Nephron progenitor cell (in vitro differentiated cells): ENCODE measurements at regions not wholly inside any gene's neighbourhood (a gene's known extent, or its start where the extent isn't known, plus 50 kb on each side); places are given as distances from the start of the nearest gene placed in this dataset.

Experiments used
- DNase-seq: peaks from one replicate; pipeline ENCODE4 v3.0.0; 2021
- H3K27ac Mint-ChIP-seq: 2 replicates; pipeline ENCODE4 v1.8.0; 2021; ENCODE audit warnings: mild to moderate bottlenecking, moderate library complexity, mixed read lengths
- H3K27me3 Mint-ChIP-seq: 2 replicates; pipeline ENCODE4 v1.8.0; 2021; ENCODE audit warnings: mild to moderate bottlenecking, low read depth, mixed read lengths; ENCODE audit not compliant: poor library complexity
- H3K36me3 Mint-ChIP-seq: 2 replicates; pipeline ENCODE4 v1.8.0; 2021; ENCODE audit warnings: low read depth, mixed read lengths
- H3K4me1 Mint-ChIP-seq: 2 replicates; pipeline ENCODE4 v1.8.0; 2021; ENCODE audit warnings: mixed read lengths
- H3K4me3 Mint-ChIP-seq: 2 replicates; pipeline ENCODE4 v1.8.0; 2021; ENCODE audit warnings: mild to moderate bottlenecking, moderate library complexity, mixed read lengths
- H3K9me3 Mint-ChIP-seq: 2 replicates; pipeline ENCODE4 v1.8.0; 2021; ENCODE audit warnings: mild to moderate bottlenecking, moderate library complexity, mixed read lengths
- CTCF ChIP-seq: fragments of 200-600 bp; sonication (generic); IDR thresholded peaks from 2 replicates; pipeline ENCODE4 v1.5.0; 2021; ENCODE audit warnings: antibody characterized with exemption

DNA sequence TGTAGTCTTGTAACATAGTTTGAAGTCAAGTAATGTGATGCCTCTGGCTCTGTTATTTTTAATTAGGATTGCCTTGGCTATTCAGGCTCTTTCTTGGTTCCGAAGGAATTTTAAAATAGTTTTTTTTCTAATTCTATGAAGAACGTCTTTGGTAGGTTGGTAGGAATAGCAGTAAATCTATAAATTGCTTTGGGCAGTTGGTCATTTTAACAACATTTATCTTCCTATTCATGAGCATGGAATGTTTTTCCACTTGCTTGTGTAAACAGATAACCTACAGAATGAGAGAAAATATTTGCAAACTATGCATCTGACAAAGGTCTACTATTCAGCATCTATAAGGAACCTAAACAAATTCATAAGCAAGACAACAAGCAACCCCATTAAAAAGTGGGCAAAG is 173.2 kb upstream of the TRPC7 start:
- H3K4me3 Mint-ChIP-seq, result no peak overlapping the region
- no peaks in the 10 kb centered on the region for H3K4me1 Mint-ChIP-seq
- no peak for DNase-seq
- H3K27ac Mint-ChIP-seq, result no peak overlapping the region
- no peaks in the 10 kb centered on the region for H3K9me3 Mint-ChIP-seq
- H3K36me3 Mint-ChIP-seq, result no peaks in the 10 kb centered on the region
- TF ChIP-seq CTCF, result no peak
- no peaks in the 10 kb centered on the region for H3K27me3 Mint-ChIP-seq

DNA sequence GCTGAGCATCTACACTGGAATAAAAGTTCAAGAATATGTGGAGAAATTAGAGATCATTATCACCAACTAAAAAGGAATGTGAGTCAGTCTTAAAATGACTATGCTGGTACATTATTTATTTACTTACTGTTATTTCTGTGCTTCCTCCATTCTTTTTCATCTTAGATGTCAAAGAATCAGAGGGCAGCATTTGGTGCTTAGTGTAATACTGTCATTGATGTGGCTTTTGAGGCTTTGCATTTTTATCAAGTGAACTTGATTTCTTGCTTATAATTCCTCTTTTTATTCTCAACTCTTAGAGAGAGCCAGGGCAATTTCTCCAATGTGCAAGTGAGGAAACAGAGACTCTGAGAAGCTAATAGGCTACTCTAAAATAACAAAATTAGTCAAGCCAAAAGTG is 163.7 kb upstream of the TRPC7 start:
- no peaks in the 10 kb centered on the region for H3K27me3 Mint-ChIP-seq
- DNase-seq, result no peak

DNA sequence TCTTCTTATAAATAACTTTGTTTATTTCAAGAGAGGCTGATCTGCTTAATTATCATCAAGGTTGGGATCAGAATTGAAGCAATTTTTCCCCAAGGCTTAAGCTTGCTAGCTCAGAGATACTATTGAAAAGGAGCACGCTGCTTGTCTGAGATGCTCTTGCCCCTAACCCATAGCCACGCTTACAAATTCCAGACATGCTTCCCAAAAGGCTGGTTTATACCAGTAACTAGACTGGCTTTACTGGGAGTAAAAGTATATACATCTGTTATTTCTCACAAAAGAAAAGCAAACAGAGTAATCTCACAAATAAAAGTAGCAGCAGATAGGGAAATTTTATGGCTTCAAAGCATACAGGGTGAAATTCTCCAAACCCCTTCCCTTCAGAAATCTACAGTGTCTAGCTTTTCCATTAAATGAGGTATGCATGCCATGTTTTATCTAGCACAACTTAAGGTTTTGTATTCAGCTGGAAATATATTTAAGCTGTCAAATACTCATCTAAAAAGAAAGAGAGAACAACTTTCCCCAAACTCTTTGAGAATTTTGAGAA is 163.2 kb upstream of the TRPC7 start:
- H3K27me3 Mint-ChIP-seq, result peaks cover 3% of the 10 kb centered on the region
- H3K36me3 Mint-ChIP-seq, result no peaks in the 10 kb centered on the region
- no peak overlapping the region for H3K27ac Mint-ChIP-seq
- H3K4me1 Mint-ChIP-seq, result no peaks in the 10 kb centered on the region
- no peak overlapping the region for H3K4me3 Mint-ChIP-seq
- TF ChIP-seq CTCF, result no peak
- H3K9me3 Mint-ChIP-seq, result no peaks in the 10 kb centered on the region
- no peak for DNase-seq

More for the DNA sequence above, 163.7 kb upstream of the TRPC7 start:
- TF ChIP-seq CTCF, result no peak
- no peak overlapping the region for H3K4me3 Mint-ChIP-seq
- no peaks in the 10 kb centered on the region for H3K4me1 Mint-ChIP-seq
- H3K27ac Mint-ChIP-seq, result no peak overlapping the region
- H3K9me3 Mint-ChIP-seq, result no peaks in the 10 kb centered on the region
- H3K36me3 Mint-ChIP-seq, result no peaks in the 10 kb centered on the region

DNA sequence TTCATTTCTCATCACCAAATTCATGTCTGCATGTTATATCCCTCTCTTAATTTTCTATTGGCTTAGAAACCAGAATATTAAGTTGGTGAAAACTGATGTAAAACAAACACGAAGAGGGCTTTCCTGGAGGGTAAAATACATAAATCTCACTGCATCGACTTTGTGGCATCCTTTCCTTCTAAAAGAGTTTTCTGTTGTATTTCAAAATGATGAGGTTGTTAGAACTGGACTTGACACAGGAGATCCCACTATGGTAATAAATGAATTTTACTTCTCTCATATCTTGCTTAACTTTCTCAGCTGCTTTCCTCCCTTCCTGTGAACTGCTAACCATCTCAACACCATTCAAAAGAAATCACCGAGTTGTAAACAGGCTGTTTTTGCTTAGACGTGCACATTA is 162.0 kb upstream of the TRPC7 start:
- DNase-seq, result no peak
- Mint-ChIP-seq H3K4me3 (no peak overlapping the region), H3K27me3 (peaks cover 4% of the 10 kb centered on the region), H3K4me1 (no peaks in the 10 kb centered on the region), H3K9me3 (no peaks in the 10 kb centered on the region), H3K27ac (no peak overlapping the region), H3K36me3 (no peaks in the 10 kb centered on the region)
- no peak for TF ChIP-seq CTCF

- no peaks in the 10 kb centered on the region for H3K4me1 Mint-ChIP-seq
- peaks cover 4% of the 10 kb centered on the region for H3K27me3 Mint-ChIP-seq
- DNase-seq, result no peak
- H3K27ac Mint-ChIP-seq, result peak overlapping the region; percentile 10
- H3K9me3 Mint-ChIP-seq, result no peaks in the 10 kb centered on the region
- no peak for TF ChIP-seq CTCF
- no peaks in the 10 kb centered on the region for H3K36me3 Mint-ChIP-seq
- no peak overlapping the region for H3K4me3 Mint-ChIP-seq
Observed at GRCh38 chr5:136526791-136527190, 161.4 kb upstream of the TRPC7 start.

DNA sequence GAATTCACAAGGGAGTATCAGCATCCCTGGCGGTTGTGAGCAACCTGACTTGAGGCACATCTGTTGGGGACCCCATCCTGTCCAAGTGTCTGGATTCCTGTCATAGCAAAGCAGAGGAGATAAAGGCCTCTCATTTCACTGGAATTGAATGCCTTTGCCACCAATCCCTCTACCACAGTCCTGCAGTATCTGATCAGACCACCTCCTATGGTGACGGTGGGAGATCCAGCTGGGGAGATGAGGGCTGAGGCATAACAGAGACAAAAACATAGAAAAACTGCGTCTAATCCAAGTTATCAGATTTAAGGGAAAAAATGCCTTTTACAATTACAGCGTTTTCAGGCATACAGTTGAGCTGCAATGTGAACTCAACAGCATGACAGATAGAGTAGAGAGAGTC is 160.7 kb upstream of the TRPC7 start:
- no peaks in the 10 kb centered on the region for H3K4me1 Mint-ChIP-seq
- TF ChIP-seq CTCF, result no peak
- no peak for DNase-seq
- H3K36me3 Mint-ChIP-seq, result no peaks in the 10 kb centered on the region
- peaks cover 4% of the 10 kb centered on the region for H3K27me3 Mint-ChIP-seq
- no peak overlapping the region for H3K27ac Mint-ChIP-seq
- no peaks in the 10 kb centered on the region for H3K9me3 Mint-ChIP-seq
- H3K4me3 Mint-ChIP-seq, result no peak overlapping the region
